Calu3 (cell line): ENCODE measurements at regions not wholly inside any gene's neighbourhood (a gene's known extent, or its start where the extent isn't known, plus 50 kb on each side); places are given as distances from the start of the nearest gene placed in this dataset.
"Not testable (repeated sequence)": the region's sequence is repeated elsewhere in the genome, so short reads cannot be mapped to it uniquely, and the experiment has no call there.

ENCODE experiments used
- BruUV-seq: library from RNA; stranded (reverse); fragments of 400-500 nt; replicated peaks from 2 replicates; lab custom pipeline; 2021; lab: Mats Ljungman, UMichigan
- CTCF ChIA-PET: fragments of 300-600 bp; sonication (Branson Sonifier 250); formaldehyde crosslinking; loops from one replicate; lab custom pipeline; 2022; ENCODE audit warnings: antibody characterized with exemption; lab: Charles Lee
- DNase-seq: peaks from one replicate; pipeline ENCODE4 v3.0.0; 2022
- H3K27ac Mint-ChIP-seq: one replicate; pipeline ENCODE4 v1.8.0; 2022; ENCODE audit warnings: mixed read lengths; ENCODE audit not compliant: unreplicated experiment
- H3K27me3 Mint-ChIP-seq: one replicate; pipeline ENCODE4 v1.8.0; 2022; ENCODE audit warnings: mixed read lengths; ENCODE audit not compliant: unreplicated experiment
- H3K36me3 Mint-ChIP-seq: one replicate; pipeline ENCODE4 v1.8.0; 2022; ENCODE audit warnings: mild to moderate bottlenecking, moderate library complexity, mixed read lengths; ENCODE audit not compliant: insufficient read depth, unreplicated experiment
- H3K4me1 Mint-ChIP-seq: one replicate; pipeline ENCODE4 v1.8.0; 2022; ENCODE audit warnings: mild to moderate bottlenecking, low read depth, mixed read lengths; ENCODE audit not compliant: unreplicated experiment
- H3K4me3 Mint-ChIP-seq: one replicate; pipeline ENCODE4 v1.8.0; 2022; ENCODE audit warnings: mild to moderate bottlenecking, low read depth, moderate library complexity, mixed read lengths; ENCODE audit not compliant: unreplicated experiment
- H3K9me3 Mint-ChIP-seq: one replicate; pipeline ENCODE4 v1.8.0; 2022; ENCODE audit warnings: low read depth, mixed read lengths; ENCODE audit not compliant: unreplicated experiment
- intact Hi-C: fragments of 100-400 bp; cut with micrococcal nuclease; formaldehyde crosslinking; loops from one replicate; pipeline ENCODE4 v1.10.0; 2022; ENCODE audit not compliant: unreplicated experiment
- TF ChIP-seq, protein P1 (sequence below): fragments of 200-600 bp; IDR thresholded peaks from one replicate; pipeline ENCODE4 v1.8.0; 2022; ENCODE audit warnings: antibody characterized with exemption; ENCODE audit not compliant: unreplicated experiment

DNA sequence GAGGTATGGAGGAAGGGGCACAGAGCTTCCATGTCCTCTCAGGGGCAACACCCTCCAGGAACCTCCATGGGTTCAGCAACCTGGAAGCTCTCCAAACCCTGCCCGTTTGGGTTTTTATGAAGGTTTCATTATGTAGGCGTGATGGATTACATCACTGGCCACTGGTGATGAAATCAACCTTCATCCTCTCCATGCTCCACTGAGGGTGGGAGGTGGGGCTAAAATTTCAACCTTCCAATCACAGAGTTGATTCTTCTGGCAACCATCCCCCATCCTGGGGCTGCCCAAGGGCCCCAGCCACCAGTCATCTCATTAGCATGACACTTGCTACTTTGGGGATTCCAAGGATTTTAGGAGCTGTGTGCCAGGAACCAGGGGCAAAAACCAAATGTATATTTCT lies 90.1 kb downstream of the TEX36 start:
- H3K9me3 Mint-ChIP-seq: peaks cover 8% of the 10 kb centered on the region
- no peaks in the 10 kb centered on the region for H3K36me3 Mint-ChIP-seq
- H3K4me3 Mint-ChIP-seq: no peak overlapping the region
- intact Hi-C loops: no loop called here
- CTCF ChIA-PET: no interaction called here
- TF ChIP-seq, protein P1, sequence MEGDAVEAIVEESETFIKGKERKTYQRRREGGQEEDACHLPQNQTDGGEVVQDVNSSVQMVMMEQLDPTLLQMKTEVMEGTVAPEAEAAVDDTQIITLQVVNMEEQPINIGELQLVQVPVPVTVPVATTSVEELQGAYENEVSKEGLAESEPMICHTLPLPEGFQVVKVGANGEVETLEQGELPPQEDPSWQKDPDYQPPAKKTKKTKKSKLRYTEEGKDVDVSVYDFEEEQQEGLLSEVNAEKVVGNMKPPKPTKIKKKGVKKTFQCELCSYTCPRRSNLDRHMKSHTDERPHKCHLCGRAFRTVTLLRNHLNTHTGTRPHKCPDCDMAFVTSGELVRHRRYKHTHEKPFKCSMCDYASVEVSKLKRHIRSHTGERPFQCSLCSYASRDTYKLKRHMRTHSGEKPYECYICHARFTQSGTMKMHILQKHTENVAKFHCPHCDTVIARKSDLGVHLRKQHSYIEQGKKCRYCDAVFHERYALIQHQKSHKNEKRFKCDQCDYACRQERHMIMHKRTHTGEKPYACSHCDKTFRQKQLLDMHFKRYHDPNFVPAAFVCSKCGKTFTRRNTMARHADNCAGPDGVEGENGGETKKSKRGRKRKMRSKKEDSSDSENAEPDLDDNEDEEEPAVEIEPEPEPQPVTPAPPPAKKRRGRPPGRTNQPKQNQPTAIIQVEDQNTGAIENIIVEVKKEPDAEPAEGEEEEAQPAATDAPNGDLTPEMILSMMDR: no peak
- H3K27ac Mint-ChIP-seq: no peak overlapping the region
- no TSS peak for BruUV-seq
- DNase-seq: no peak
- no peaks in the 10 kb centered on the region for H3K4me1 Mint-ChIP-seq
- H3K27me3 Mint-ChIP-seq: peaks cover 55% of the 10 kb centered on the region

DNA sequence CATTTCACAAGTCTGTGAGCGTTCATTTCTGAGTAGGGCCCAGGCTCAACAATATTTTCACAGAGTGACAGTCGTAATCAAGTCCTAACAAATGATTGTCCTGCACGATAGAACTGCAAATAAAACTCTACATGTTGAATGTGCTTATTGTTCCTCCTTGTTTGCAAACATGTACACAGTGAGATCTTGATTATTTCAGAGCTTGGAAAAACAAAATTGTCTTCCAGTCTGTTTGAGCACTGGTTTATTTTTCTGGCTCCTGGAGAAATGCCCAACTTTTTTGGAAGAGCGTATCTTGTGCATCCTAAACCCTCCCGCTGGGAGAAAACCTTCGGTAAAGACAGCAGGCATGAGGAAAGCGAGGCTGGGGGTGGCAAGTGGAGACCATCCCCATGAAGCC lies 91.1 kb downstream of the TEX36 start:
- Mint-ChIP-seq H3K27ac (no peak overlapping the region), H3K4me1 (no peaks in the 10 kb centered on the region)

DNA sequence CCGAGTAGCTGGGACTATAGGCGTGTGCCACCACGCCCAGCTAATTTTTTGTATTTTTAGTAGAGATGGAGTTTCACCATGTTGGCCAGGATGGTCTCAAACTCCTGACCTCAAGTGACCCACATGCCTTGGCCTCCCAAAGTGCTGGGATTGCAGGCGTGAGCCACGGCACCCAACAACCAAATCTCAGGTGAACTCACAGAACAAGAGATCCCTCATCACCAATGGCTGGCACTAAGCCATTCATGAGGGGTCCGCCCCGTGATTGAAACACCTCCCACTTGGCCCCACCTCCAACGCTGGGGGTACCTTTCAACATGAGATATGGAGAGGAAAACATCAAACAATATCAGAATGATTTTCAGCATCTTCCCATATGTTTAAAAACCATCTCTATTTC lies 94.2 kb downstream of the TEX36 start:
- BruUV-seq, H3K4me1 Mint-ChIP-seq, H3K4me3 Mint-ChIP-seq, H3K9me3 Mint-ChIP-seq, intact Hi-C loops, CTCF ChIA-PET, H3K36me3 Mint-ChIP-seq, H3K27ac Mint-ChIP-seq, DNase-seq: not testable (repeated sequence)
- H3K27me3 Mint-ChIP-seq: peaks cover 25% of the 10 kb centered on the region

More for the DNA sequence above, 91.1 kb downstream of the TEX36 start:
- no peak for DNase-seq
- Mint-ChIP-seq H3K9me3 (peaks cover 8% of the 10 kb centered on the region), H3K36me3 (no peaks in the 10 kb centered on the region), H3K4me3 (no peak overlapping the region), H3K27me3 (peaks cover 55% of the 10 kb centered on the region)
- TF ChIP-seq, protein P1: no peak
- intact Hi-C loops: no loop called here
- CTCF ChIA-PET: no interaction called here
- no TSS peak for BruUV-seq

DNA sequence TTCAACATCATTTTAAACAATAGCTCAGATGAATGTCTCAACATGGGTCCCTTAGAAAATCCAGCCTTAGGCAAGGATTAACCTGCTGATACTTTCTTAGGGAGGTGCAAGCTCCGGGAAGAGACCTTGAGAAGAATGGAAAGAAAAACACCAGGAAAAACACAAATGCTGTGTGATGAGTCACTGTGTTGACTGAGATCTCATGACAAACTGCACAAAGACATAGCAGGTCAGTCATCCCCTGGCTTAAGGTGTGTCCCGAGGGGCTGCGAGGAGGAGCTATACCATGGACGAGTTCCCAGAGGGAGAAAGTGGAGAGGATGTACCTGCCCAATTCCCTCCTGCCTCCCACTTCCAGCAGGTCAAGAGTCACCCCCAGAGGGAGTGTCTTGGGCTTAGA lies 98.0 kb downstream of the TEX36 start:
- BruUV-seq: no TSS peak

More for the DNA sequence above, 98.0 kb downstream of the TEX36 start:
- Mint-ChIP-seq H3K27ac (no peak overlapping the region), H3K4me3 (no peak overlapping the region), H3K36me3 (no peaks in the 10 kb centered on the region), H3K4me1 (no peaks in the 10 kb centered on the region), H3K27me3 (peaks cover 18% of the 10 kb centered on the region), H3K9me3 (no peaks in the 10 kb centered on the region)
- TF ChIP-seq, protein P1: no peak
- DNase-seq: no peak
- intact Hi-C loops: no loop called here
- CTCF ChIA-PET: interaction anchor here (0.7 kb wide), 1 partner anchor 384 kb away, joined by 3 read pairs; no protein-coding TSS in a partner anchor
